Large intestine (tissue), 3 donors: ENCODE measurements at regions not wholly inside any gene's neighbourhood (a gene's known extent, or its start where the extent isn't known, plus 50 kb on each side); places are given as distances from the start of the nearest gene placed in this dataset.
A peak's percentile ranks its signal among the peaks of the same experiment; 100 is the strongest.

Source experiments
- DNase-seq, 2 donors: peaks; one replicate each; pipeline versions ENCODE4 v3.0.0 to v3.0.0-alpha.2; 2013
- H3K27ac ChIP-seq: one replicate; pipeline ENCODE4 v1.5.1; 2013; ENCODE audit warnings: low read length
- H3K27me3 ChIP-seq: 2 replicates; pipeline ENCODE4 v1.6.1; 2013; ENCODE audit warnings: low read length; ENCODE audit not compliant: control insufficient read depth, insufficient read depth
- H3K36me3 ChIP-seq: 2 replicates; pipeline ENCODE4 v1.6.1; 2013; ENCODE audit warnings: low read length; ENCODE audit not compliant: control insufficient read depth, insufficient read depth
- H3K4me1 ChIP-seq: one replicate; pipeline ENCODE4 v1.6.1; 2013; ENCODE audit warnings: low read length; ENCODE audit not compliant: control insufficient read depth, insufficient read depth
- H3K4me3 ChIP-seq: one replicate; pipeline ENCODE4 v1.5.1; 2013; ENCODE audit warnings: low read length
- H3K9me3 ChIP-seq: one replicate; pipeline ENCODE4 v1.6.1; 2013; ENCODE audit warnings: mild to moderate bottlenecking, low read depth, low read length, moderate library complexity; ENCODE audit not compliant: control insufficient read depth
- WGBS: methylation state at CpG from one replicate; pipeline ENCODE4 v1.1.5; 2013; ENCODE audit warnings: low lambda C conversion rate; ENCODE audit not compliant: insufficient coverage; 5-methylcytosine and 5-hydroxymethylcytosine counted together

GRCh38 chr5:130386155-130386554 is 481.9 kb downstream of the CHSY3 start:
- H3K27me3 ChIP-seq, result no peaks in the 10 kb centered on the region
- no peaks in the 10 kb centered on the region for H3K36me3 ChIP-seq
- H3K27ac ChIP-seq, result no peak overlapping the region
- no peak overlapping the region for H3K4me3 ChIP-seq
- no peaks in the 10 kb centered on the region for H3K9me3 ChIP-seq
- no peak for DNase-seq
- WGBS, result 70% methylated on average over 1 of the region's 1 CpG
- no peaks in the 10 kb centered on the region for H3K4me1 ChIP-seq

GRCh38 chr5:130385656-130386055 is 481.4 kb downstream of the CHSY3 start:
- H3K27me3 ChIP-seq, result no peaks in the 10 kb centered on the region
- no peak overlapping the region for H3K27ac ChIP-seq
- no peaks in the 10 kb centered on the region for H3K4me1 ChIP-seq
- no peak for DNase-seq
- no peaks in the 10 kb centered on the region for H3K36me3 ChIP-seq
- no CpG with 5 or more reads among the region's 2 CpGs for WGBS
- no peak overlapping the region for H3K4me3 ChIP-seq
- H3K9me3 ChIP-seq, result no peaks in the 10 kb centered on the region

GRCh38 chr5:130365956-130366355 is 461.7 kb downstream of the CHSY3 start:
- no peak overlapping the region for H3K27ac ChIP-seq
- H3K9me3 ChIP-seq, result no peaks in the 10 kb centered on the region
- 53% methylated on average over 2 of the region's 2 CpGs for WGBS
- no peaks in the 10 kb centered on the region for H3K4me1 ChIP-seq
- H3K27me3 ChIP-seq, result no peaks in the 10 kb centered on the region
- DNase-seq, result no peak
- H3K4me3 ChIP-seq, result no peak overlapping the region
- H3K36me3 ChIP-seq, result no peaks in the 10 kb centered on the region

- Histone ChIP-seq H3K36me3 (no peaks in the 10 kb centered on the region), H3K4me3 (no peak overlapping the region), H3K4me1 (no peaks in the 10 kb centered on the region), H3K27me3 (no peaks in the 10 kb centered on the region), H3K27ac (no peak overlapping the region), H3K9me3 (no peaks in the 10 kb centered on the region)
- no CpG with 5 or more reads among the region's 8 CpGs for WGBS
- DNase-seq, result no peak
Measured at GRCh38 chr5:130350131-130350530, 445.9 kb downstream of the CHSY3 start.

GRCh38 chr5:130337179-130337888 is 433.1 kb downstream of the CHSY3 start:
- no peak overlapping the region for H3K27ac ChIP-seq
- no peaks in the 10 kb centered on the region for H3K36me3 ChIP-seq
- H3K27me3 ChIP-seq, result no peaks in the 10 kb centered on the region
- H3K4me1 ChIP-seq, result no peaks in the 10 kb centered on the region
- H3K4me3 ChIP-seq, result no peak overlapping the region
- peak; percentile 10 to 14 for DNase-seq
- H3K9me3 ChIP-seq, result no peaks in the 10 kb centered on the region
- 40% methylated on average over 2 of the region's 7 CpGs for WGBS

- WGBS, result 100% methylated on average over 1 of the region's 1 CpG
- no peak overlapping the region for H3K27ac ChIP-seq
- H3K4me3 ChIP-seq, result no peak overlapping the region
- DNase-seq, result no peak
- no peaks in the 10 kb centered on the region for H3K27me3 ChIP-seq
- peaks cover 2% of the 10 kb centered on the region for H3K9me3 ChIP-seq
- H3K4me1 ChIP-seq, result no peaks in the 10 kb centered on the region
- no peaks in the 10 kb centered on the region for H3K36me3 ChIP-seq
Measured at GRCh38 chr5:130335117-130335516, 430.9 kb downstream of the CHSY3 start.

GRCh38 chr5:130333089-130333488 is 428.8 kb downstream of the CHSY3 start:
- H3K4me3 ChIP-seq, result no peak overlapping the region
- no peaks in the 10 kb centered on the region for H3K27me3 ChIP-seq
- H3K36me3 ChIP-seq, result no peaks in the 10 kb centered on the region
- no peaks in the 10 kb centered on the region for H3K4me1 ChIP-seq
- H3K9me3 ChIP-seq, result peaks cover 4% of the 10 kb centered on the region
- DNase-seq, result no peak
- H3K27ac ChIP-seq, result no peak overlapping the region
- WGBS, result 90% methylated on average over 2 of the region's 2 CpGs

GRCh38 chr5:130331332-130331731 is 427.1 kb downstream of the CHSY3 start:
- WGBS, result no CpG with 5 or more reads among the region's 3 CpGs
- no peaks in the 10 kb centered on the region for H3K27me3 ChIP-seq

GRCh38 chr5:130324953-130325671 is 420.8 kb downstream of the CHSY3 start:
- Histone ChIP-seq H3K9me3 (peaks cover 10% of the 10 kb centered on the region), H3K4me3 (no peak overlapping the region), H3K27ac (no peak overlapping the region), H3K36me3 (no peaks in the 10 kb centered on the region), H3K27me3 (no peaks in the 10 kb centered on the region), H3K4me1 (no peaks in the 10 kb centered on the region)
- WGBS, result 100% methylated on average over 1 of the region's 7 CpGs
- DNase-seq, result no peak

More at GRCh38 chr5:130331332-130331731, 427.1 kb downstream of the CHSY3 start:
- Histone ChIP-seq H3K36me3 (no peaks in the 10 kb centered on the region), H3K4me1 (no peaks in the 10 kb centered on the region), H3K4me3 (no peak overlapping the region), H3K27ac (no peak overlapping the region), H3K9me3 (peaks cover 4% of the 10 kb centered on the region)
- no peak for DNase-seq

- no peak overlapping the region for H3K4me3 ChIP-seq
- peak; percentile 19 to 57 for DNase-seq
- no peak overlapping the region for H3K27ac ChIP-seq
- no peaks in the 10 kb centered on the region for H3K4me1 ChIP-seq
- H3K9me3 ChIP-seq, result peaks cover 9% of the 10 kb centered on the region
- no peaks in the 10 kb centered on the region for H3K36me3 ChIP-seq
- H3K27me3 ChIP-seq, result no peaks in the 10 kb centered on the region
- WGBS, result no CpG with 5 or more reads among the region's 3 CpGs
Measured at GRCh38 chr5:130323804-130324454, 419.7 kb downstream of the CHSY3 start.
